22Rv1 (cell line): ENCODE measurements at regions not wholly inside any gene's neighbourhood (a gene's known extent, or its start where the extent isn't known, plus 50 kb on each side); places are given as distances from the start of the nearest gene placed in this dataset.

ENCODE experiments used
- CTCF ChIP-seq: fragments of 450-650 bp; IDR thresholded peaks from 2 replicates; pipeline ENCODE4 v1.5.1; 2017; ENCODE audit warnings: mild to moderate bottlenecking
- ZFX ChIP-seq: fragments of 450-650 bp; IDR thresholded peaks from 2 replicates; pipeline ENCODE4 v1.6.1; 2017; ENCODE audit warnings: antibody characterized with exemption, borderline replicate concordance

- TF ChIP-seq CTCF (no peak), ZFX (no peak)
Observed at GRCh38 chr18:78584459-78585022, 395.1 kb upstream of the SALL3 start.
